HCT116 (cell line): ENCODE measurements at regions not wholly inside any gene's neighbourhood (a gene's known extent, or its start where the extent isn't known, plus 50 kb on each side); places are given as distances from the start of the nearest gene placed in this dataset.

Experiments
- ATAC-seq: fragments of 200-7000 bp; cut with Tn5 transposase; 2 replicates; pipeline ENCODE4 v1.9.1; 2020; ENCODE audit warnings: mild to moderate bottlenecking, moderate library complexity
- BruUV-seq: library from RNA; stranded (reverse); fragments of 400-500 nt; replicated peaks from 2 replicates; lab custom pipeline; 2021; lab: Mats Ljungman, UMichigan
- CTCF ChIA-PET: fragments of 300-600 bp; sonication (Branson Sonifier 250); formaldehyde crosslinking; loops from one replicate; lab custom pipeline; 2021; ENCODE audit warnings: antibody characterized with exemption; lab: Charles Lee
- POLR2A ChIA-PET: fragments of 300-600, 350-600 bp; sonication (Branson Sonifier 250); formaldehyde crosslinking; loops from one replicate; lab custom pipeline; 2021; ENCODE audit warnings: antibody characterized with exemption; lab: Charles Lee
- RAD21 ChIA-PET, 2 experiments: fragments of 300-600 bp; sonication (Branson Sonifier 250); formaldehyde crosslinking; loops; one replicate each; lab custom pipeline; 2023; ENCODE audit warnings: low total read pairs in 2 of 2; ENCODE audit not compliant: uncharacterized antibody in 2 of 2, unreplicated experiment in 2 of 2, low non-redundant PET in 1 of 2; lab: Charles Lee
- DNase-seq: peaks from one replicate; pipeline ENCODE4 v3.0.0-alpha.2; 2010; ENCODE audit warnings: low read depth, low spot score
- H2AFZ ChIP-seq: fragments of 200-600 bp; shearing (Covaris generic), sonication (generic); 2 replicates; pipeline ENCODE4 v1.6.1; 2017; ENCODE audit warnings: low read depth, mixed run types, mixed read lengths, antibody characterized with exemption, low read length; ENCODE audit not compliant: poor library complexity, severe bottlenecking
- H3K27ac ChIP-seq: 2 replicates; pipeline ENCODE4 v1.5.1; 2012; ENCODE audit warnings: low read depth, low read length
- H3K27me3 ChIP-seq: fragments of 200-600 bp; sonication (generic); 2 replicates; pipeline ENCODE4 v1.6.1; 2016; ENCODE audit warnings: mixed run types, low read length, mixed read lengths; ENCODE audit not compliant: insufficient read depth
- H3K36me3 ChIP-seq, 2 experiments: fragments of 200-500 bp in 1 of 2; fragments of 200-600 bp in 1 of 2; sonication (Bioruptor generic) in 1 of 2; sonication (generic) in 1 of 2; 2 replicates each; pipeline versions ENCODE4 v1.5.1 to v1.6.1; 2014 to 2016; ENCODE audit warnings: low read length in 2 of 2, inconsistent platforms in 1 of 2, mixed read lengths in 1 of 2, mixed run types in 1 of 2; ENCODE audit not compliant: insufficient read depth in 2 of 2, control insufficient read depth in 1 of 2
- H3K4me1 ChIP-seq, 2 experiments: fragments of 200-600 bp in 1 of 2; sonication (generic) in 1 of 2; 2 replicates each; pipeline versions ENCODE4 v1.5.1 to v1.6.1; 2012 to 2017; ENCODE audit warnings: low read length in 2 of 2, inconsistent platforms in 1 of 2, mild to moderate bottlenecking in 1 of 2, mixed read lengths in 1 of 2, mixed run types in 1 of 2, moderate library complexity in 1 of 2; ENCODE audit not compliant: insufficient read depth in 2 of 2, control insufficient read depth in 1 of 2
- H3K4me2 ChIP-seq: fragments of 200-600 bp; sonication (generic); 2 replicates; pipeline ENCODE4 v1.6.1; 2017; ENCODE audit warnings: mixed run types, low read length, mixed read lengths
- H3K4me3 ChIP-seq, 2 experiments: fragments of 200-600 bp in 1 of 2; sonication (generic) in 1 of 2; replicated peaks in 1 of 2; 2 replicates each; pipeline ENCODE4 v1.5.1; 2011 to 2016; ENCODE audit warnings: low read length in 2 of 2, control low read depth in 1 of 2, low read depth in 1 of 2, mild to moderate bottlenecking in 1 of 2, mixed read lengths in 1 of 2, mixed run types in 1 of 2
- H3K79me2 ChIP-seq: fragments of 200-600 bp; sonication (generic); 2 replicates; pipeline ENCODE4 v1.6.1; 2017; ENCODE audit warnings: mild to moderate bottlenecking, mixed run types, low read length, moderate library complexity, mixed read lengths; ENCODE audit not compliant: insufficient read depth
- H3K9ac ChIP-seq: fragments of 200-600 bp; sonication (generic); 2 replicates; pipeline ENCODE4 v1.6.1; 2016; ENCODE audit warnings: low read length, mixed read lengths
- H3K9me2 ChIP-seq: fragments of 200-600 bp; sonication (generic), shearing (Covaris generic); 2 replicates; pipeline ENCODE4 v1.6.1; 2017; ENCODE audit warnings: mixed run types, mild to moderate bottlenecking, moderate library complexity; ENCODE audit not compliant: insufficient read depth
- H3K9me3 ChIP-seq, 2 experiments: fragments of 200-500 bp in 1 of 2; fragments of 200-600 bp in 1 of 2; sonication (Bioruptor generic) in 1 of 2; sonication (generic) in 1 of 2; 2 replicates each; pipeline ENCODE4 v1.6.1; 2014 to 2017; ENCODE audit warnings: low read length in 2 of 2, mixed read lengths in 2 of 2, inconsistent platforms in 1 of 2, low read depth in 1 of 2, mild to moderate bottlenecking in 1 of 2, mixed run types in 1 of 2, moderate library complexity in 1 of 2; ENCODE audit not compliant: control insufficient read depth in 1 of 2, insufficient read depth in 1 of 2
- H4K20me1 ChIP-seq: fragments of 200-600 bp; sonication (generic), shearing (Covaris generic); 2 replicates; pipeline ENCODE4 v1.6.1; 2017; ENCODE audit warnings: mixed run types, mild to moderate bottlenecking, moderate library complexity; ENCODE audit not compliant: insufficient read depth
- CEBPB ChIP-seq: IDR thresholded peaks from 2 replicates; pipeline ENCODE4 v1.6.1; 2012; ENCODE audit warnings: low read depth
- EGR1 ChIP-seq: IDR thresholded peaks from 2 replicates; pipeline ENCODE4 v1.6.1; 2012; ENCODE audit warnings: low read depth
- ELF1 ChIP-seq: IDR thresholded peaks from 2 replicates; pipeline ENCODE4 v1.6.1; 2012; ENCODE audit warnings: low read depth, borderline replicate concordance
- EZH2 ChIP-seq: fragments of 200-600 bp; sonication (generic); IDR thresholded peaks from 2 replicates; pipeline ENCODE4 v1.6.1; 2017; ENCODE audit warnings: antibody characterized with exemption, mixed run types
- EZH2phosphoT487 ChIP-seq: fragments of 200-600 bp; IDR thresholded peaks from 2 replicates; pipeline ENCODE4 v1.6.1; 2018; ENCODE audit warnings: antibody characterized with exemption, borderline replicate concordance
- FOSL1 ChIP-seq: IDR thresholded peaks from 2 replicates; pipeline ENCODE4 v1.6.1; 2012; ENCODE audit warnings: low read depth
- JUND ChIP-seq: IDR thresholded peaks from 2 replicates; pipeline ENCODE4 v1.6.1; 2012
- POLR2A ChIP-seq: IDR thresholded peaks from 2 replicates; pipeline ENCODE4 v1.7.0; 2011; ENCODE audit warnings: borderline replicate concordance; ENCODE audit not compliant: insufficient read depth, insufficient read length; ENCODE audit errors: extremely low read depth
- POLR2AphosphoS5 ChIP-seq: IDR thresholded peaks from 2 replicates; pipeline ENCODE4 v1.6.1; 2011; ENCODE audit warnings: mild to moderate bottlenecking, low read depth, low read length, moderate library complexity
- RAD21 ChIP-seq: IDR thresholded peaks from 2 replicates; pipeline ENCODE4 v1.6.1; 2012; ENCODE audit warnings: low read depth, mild to moderate bottlenecking
- SIN3A ChIP-seq: IDR thresholded peaks from 2 replicates; pipeline ENCODE4 v1.6.1; 2012; ENCODE audit warnings: low read depth
- SP1 ChIP-seq: IDR thresholded peaks from 2 replicates; pipeline ENCODE4 v1.6.1; 2012; ENCODE audit warnings: low read depth
- TCF7L2 ChIP-seq: IDR thresholded peaks from 2 replicates; pipeline ENCODE4 v1.7.0; 2011; ENCODE audit warnings: borderline replicate concordance, inconsistent platforms; ENCODE audit not compliant: insufficient read depth, insufficient read length; ENCODE audit errors: extremely low read depth
- YY1 ChIP-seq: IDR thresholded peaks from 2 replicates; pipeline ENCODE4 v1.6.1; 2011; ENCODE audit warnings: low read length, low read depth, moderate library complexity, mild to moderate bottlenecking; ENCODE audit not compliant: insufficient replicate concordance; ENCODE audit errors: extremely low read depth
- ZFX ChIP-seq: fragments of 450-650 bp; IDR thresholded peaks from 2 replicates; pipeline ENCODE4 v1.6.1; 2017
- ZNF274 ChIP-seq: fragments of 200-500 bp; sonication (Bioruptor generic); IDR thresholded peaks from 2 replicates; pipeline ENCODE4 v1.6.1; 2014; ENCODE audit warnings: mild to moderate bottlenecking, low read depth, low read length, inconsistent platforms
- intact Hi-C: fragments of 100-400 bp; cut with micrococcal nuclease; formaldehyde crosslinking; loops from 2 replicates; pipeline ENCODE4 v1.10.0; 2022
- TF ChIP-seq, protein P1 (sequence below): IDR thresholded peaks from 2 replicates; pipeline ENCODE4 v1.6.1; 2012
- TF ChIP-seq, protein P2 (sequence below): IDR thresholded peaks from 2 replicates; pipeline ENCODE4 v1.6.1; 2012; ENCODE audit warnings: low read depth
- TF ChIP-seq, protein P3 (sequence below): IDR thresholded peaks from 2 replicates; pipeline ENCODE4 v1.6.1; 2011; ENCODE audit warnings: mild to moderate bottlenecking, low read length, moderate library complexity; ENCODE audit not compliant: insufficient replicate concordance; ENCODE audit errors: extremely low read depth
- TF ChIP-seq, protein P4 (sequence below), 3 experiments: fragments of 200-600 bp in 1 of 3; sonication (generic) in 1 of 3; IDR thresholded peaks in 2 of 3; conservative IDR thresholded peaks in 1 of 3; 2 replicates each; pipeline ENCODE4 v1.5.1; 2012 to 2017; ENCODE audit warnings: low read depth in 2 of 3, low read length in 2 of 3, antibody characterized with exemption in 1 of 3, borderline replicate concordance in 1 of 3, control low read depth in 1 of 3, mild to moderate bottlenecking in 1 of 3, mixed read lengths in 1 of 3, mixed run types in 1 of 3, moderate library complexity in 1 of 3; ENCODE audit not compliant: insufficient read depth in 1 of 3

DNA sequence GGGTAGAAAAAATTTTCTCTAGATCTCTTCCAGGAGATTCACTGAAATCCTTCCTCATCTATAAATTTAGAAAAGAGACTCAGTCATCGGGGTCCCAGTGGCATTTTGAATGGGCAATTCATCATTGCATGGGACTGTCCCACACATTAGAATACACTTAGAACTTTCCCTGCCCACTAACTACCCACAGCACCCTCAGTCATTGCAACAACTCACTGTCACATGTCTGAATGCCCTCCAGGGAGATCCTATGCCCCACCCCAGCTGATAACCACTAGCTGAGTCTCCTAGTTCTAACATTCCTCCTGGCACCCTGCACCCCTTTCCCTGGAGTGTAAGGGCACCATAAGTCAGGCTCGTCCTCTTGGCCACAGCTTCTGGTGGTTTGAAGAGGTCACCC lies 89.6 kb downstream of the INSIG2 start:
- intact Hi-C loops, result no loop called here
- no peaks in the 10 kb centered on the region for H3K79me2 ChIP-seq
- no peaks in the 10 kb centered on the region for H3K27me3 ChIP-seq
- no peak overlapping the region for H3K9ac ChIP-seq
- DNase-seq, result no peak
- no peak overlapping the region for H3K4me3 ChIP-seq
- no peaks in the 10 kb centered on the region for H3K36me3 ChIP-seq
- no TSS peak for BruUV-seq
- CTCF ChIA-PET, result no interaction called here
- no peak overlapping the region for H3K27ac ChIP-seq
- peak; percentile 78; the same call in 1 of the 2 replicates for ATAC-seq
- POLR2A ChIA-PET, result no interaction called here
- RAD21 ChIA-PET, result interaction anchor here in 1 of 2 experiments (0.7 kb wide), 1 partner anchor 58 kb away, joined by 3 read pairs; no protein-coding TSS in a partner anchor
- no peaks in the 10 kb centered on the region for H4K20me1 ChIP-seq
- TF ChIP-seq SIN3A (no peak), ELF1 (no peak), JUND (no peak), SP1 (no peak), TCF7L2 (no peak), YY1 (no peak), FOSL1 (no peak), EGR1 (no peak), CEBPB (no peak), ZFX (no peak), ZNF274 (no peak), EZH2phosphoT487 (no peak), RAD21 (no peak), POLR2A (no peak), POLR2AphosphoS5 (no peak), EZH2 (no peak)
- TF ChIP-seq, protein P1, sequence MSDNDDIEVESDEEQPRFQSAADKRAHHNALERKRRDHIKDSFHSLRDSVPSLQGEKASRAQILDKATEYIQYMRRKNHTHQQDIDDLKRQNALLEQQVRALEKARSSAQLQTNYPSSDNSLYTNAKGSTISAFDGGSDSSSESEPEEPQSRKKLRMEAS, result no peak
- TF ChIP-seq, protein P2, sequence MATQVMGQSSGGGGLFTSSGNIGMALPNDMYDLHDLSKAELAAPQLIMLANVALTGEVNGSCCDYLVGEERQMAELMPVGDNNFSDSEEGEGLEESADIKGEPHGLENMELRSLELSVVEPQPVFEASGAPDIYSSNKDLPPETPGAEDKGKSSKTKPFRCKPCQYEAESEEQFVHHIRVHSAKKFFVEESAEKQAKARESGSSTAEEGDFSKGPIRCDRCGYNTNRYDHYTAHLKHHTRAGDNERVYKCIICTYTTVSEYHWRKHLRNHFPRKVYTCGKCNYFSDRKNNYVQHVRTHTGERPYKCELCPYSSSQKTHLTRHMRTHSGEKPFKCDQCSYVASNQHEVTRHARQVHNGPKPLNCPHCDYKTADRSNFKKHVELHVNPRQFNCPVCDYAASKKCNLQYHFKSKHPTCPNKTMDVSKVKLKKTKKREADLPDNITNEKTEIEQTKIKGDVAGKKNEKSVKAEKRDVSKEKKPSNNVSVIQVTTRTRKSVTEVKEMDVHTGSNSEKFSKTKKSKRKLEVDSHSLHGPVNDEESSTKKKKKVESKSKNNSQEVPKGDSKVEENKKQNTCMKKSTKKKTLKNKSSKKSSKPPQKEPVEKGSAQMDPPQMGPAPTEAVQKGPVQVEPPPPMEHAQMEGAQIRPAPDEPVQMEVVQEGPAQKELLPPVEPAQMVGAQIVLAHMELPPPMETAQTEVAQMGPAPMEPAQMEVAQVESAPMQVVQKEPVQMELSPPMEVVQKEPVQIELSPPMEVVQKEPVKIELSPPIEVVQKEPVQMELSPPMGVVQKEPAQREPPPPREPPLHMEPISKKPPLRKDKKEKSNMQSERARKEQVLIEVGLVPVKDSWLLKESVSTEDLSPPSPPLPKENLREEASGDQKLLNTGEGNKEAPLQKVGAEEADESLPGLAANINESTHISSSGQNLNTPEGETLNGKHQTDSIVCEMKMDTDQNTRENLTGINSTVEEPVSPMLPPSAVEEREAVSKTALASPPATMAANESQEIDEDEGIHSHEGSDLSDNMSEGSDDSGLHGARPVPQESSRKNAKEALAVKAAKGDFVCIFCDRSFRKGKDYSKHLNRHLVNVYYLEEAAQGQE, result no peak
- TF ChIP-seq, protein P3, sequence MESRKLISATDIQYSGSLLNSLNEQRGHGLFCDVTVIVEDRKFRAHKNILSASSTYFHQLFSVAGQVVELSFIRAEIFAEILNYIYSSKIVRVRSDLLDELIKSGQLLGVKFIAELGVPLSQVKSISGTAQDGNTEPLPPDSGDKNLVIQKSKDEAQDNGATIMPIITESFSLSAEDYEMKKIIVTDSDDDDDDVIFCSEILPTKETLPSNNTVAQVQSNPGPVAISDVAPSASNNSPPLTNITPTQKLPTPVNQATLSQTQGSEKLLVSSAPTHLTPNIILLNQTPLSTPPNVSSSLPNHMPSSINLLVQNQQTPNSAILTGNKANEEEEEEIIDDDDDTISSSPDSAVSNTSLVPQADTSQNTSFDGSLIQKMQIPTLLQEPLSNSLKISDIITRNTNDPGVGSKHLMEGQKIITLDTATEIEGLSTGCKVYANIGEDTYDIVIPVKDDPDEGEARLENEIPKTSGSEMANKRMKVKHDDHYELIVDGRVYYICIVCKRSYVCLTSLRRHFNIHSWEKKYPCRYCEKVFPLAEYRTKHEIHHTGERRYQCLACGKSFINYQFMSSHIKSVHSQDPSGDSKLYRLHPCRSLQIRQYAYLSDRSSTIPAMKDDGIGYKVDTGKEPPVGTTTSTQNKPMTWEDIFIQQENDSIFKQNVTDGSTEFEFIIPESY, result no peak
- TF ChIP-seq, protein P4, sequence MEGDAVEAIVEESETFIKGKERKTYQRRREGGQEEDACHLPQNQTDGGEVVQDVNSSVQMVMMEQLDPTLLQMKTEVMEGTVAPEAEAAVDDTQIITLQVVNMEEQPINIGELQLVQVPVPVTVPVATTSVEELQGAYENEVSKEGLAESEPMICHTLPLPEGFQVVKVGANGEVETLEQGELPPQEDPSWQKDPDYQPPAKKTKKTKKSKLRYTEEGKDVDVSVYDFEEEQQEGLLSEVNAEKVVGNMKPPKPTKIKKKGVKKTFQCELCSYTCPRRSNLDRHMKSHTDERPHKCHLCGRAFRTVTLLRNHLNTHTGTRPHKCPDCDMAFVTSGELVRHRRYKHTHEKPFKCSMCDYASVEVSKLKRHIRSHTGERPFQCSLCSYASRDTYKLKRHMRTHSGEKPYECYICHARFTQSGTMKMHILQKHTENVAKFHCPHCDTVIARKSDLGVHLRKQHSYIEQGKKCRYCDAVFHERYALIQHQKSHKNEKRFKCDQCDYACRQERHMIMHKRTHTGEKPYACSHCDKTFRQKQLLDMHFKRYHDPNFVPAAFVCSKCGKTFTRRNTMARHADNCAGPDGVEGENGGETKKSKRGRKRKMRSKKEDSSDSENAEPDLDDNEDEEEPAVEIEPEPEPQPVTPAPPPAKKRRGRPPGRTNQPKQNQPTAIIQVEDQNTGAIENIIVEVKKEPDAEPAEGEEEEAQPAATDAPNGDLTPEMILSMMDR (IDR thresholded peaks at IDR 0.05 in 2 of 3, conservative IDR thresholded peaks at IDR 0.05 in 1 of 3; ENCODE audit: borderline replicate concordance in 1 of 3, insufficient read depth in 1 of 3, low read depth in 2 of 3, low read length in 2 of 3), result no peak
- no peaks in the 10 kb centered on the region for H3K9me3 ChIP-seq
- peak overlapping the region; percentile 37 for H3K4me2 ChIP-seq
- H3K9me2 ChIP-seq, result no peaks in the 10 kb centered on the region
- peaks cover 17 to 23% of the 10 kb centered on the region in 2 experiments for H3K4me1 ChIP-seq
- no peak overlapping the region for H2AFZ ChIP-seq
